GM19467 (cell line): ENCODE measurements at regions not wholly inside any gene's neighbourhood (a gene's known extent, or its start where the extent isn't known, plus 50 kb on each side); places are given as distances from the start of the nearest gene placed in this dataset.

Source experiments
- ATAC-seq: cut with Tn5 transposase; IDR thresholded peaks from one replicate; pipeline ENCODE4 v1.9.1; 2021; ENCODE audit warnings: mild to moderate bottlenecking, moderate library complexity; ENCODE audit not compliant: unreplicated experiment

DNA sequence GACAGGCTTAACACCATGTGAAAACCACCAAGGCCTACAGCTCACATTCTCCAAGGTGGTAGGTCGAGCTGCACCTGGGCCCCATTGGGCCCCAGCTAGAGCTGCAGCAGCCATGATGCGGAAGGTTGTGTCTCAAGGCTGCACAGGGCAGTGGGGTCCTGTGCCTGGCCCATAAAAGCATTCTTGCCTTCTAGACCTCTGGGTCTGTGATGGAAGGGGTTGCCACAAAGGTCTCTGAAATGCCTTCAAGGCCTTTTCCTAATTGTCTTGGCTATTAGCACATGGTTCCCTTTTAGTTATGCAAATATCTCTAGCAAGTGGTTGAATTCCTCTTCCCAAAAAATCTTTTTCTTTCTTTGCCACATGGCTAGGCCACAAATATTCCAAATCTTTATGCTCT is 52.5 kb upstream of the C11orf58 start:
- ATAC-seq = no peak

DNA sequence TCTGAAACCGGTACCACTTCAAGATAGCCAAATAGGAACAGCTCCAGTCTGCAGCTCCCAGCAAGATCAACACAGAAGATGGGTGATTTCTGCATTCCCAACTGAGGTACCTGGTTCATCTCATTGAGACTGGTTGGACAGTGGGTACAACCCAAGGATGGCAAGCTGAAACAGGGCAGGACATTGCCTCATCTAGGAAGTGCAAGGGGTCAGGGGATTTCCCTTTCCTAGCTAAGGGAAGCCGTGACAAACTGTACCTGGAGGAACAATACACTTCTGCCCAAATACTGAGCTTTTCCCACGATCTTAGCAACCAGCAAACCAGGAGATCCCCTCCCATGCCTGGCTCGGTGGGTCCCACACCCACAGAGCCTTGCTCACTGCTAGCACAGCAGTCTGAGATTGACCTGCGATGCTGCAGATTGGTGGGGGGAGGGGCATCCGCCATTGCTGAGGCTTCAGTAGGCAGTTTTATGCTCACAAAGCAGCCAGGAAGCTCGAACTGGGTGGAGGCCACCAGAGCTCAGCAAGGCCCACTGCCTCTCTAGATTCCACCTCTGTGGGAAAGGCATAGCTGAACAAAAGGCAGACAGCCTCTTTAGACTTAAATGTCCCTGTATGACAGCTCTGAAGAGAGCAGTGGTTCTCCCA is 59.9 kb upstream of the C11orf58 start:
- no peak for ATAC-seq

DNA sequence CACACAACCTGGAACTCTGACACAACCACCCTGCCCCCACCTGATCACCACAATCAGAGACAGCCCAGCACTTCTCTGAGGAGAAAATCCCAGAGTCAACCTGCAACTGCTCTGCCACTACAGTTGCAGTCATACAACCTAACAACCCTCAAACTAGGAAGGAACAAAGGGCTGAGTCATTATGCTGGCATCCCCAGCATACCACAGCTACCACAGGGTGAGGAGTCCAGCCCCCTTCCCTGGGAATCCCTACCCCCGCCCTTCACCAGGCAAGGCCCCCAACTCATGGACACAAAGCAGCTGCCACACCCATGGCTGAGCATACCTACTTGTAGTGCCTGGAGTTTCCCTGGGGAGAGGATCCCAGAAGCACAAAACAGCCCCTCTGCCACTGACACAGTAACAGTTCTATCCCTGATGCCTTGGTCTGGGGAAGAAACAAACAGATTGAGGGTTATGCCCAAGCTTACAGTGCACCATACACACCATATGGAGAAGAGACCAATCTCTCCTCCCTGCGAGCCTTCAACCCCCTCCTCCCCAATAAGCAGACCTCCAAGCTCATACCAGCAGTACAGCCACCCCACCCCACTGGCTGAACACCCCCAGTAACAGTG is 68.5 kb upstream of the C11orf58 start:
- ATAC-seq = no peak

GRCh38 chr11:16632295-16633200 is 105.9 kb upstream of the C11orf58 start:
- ATAC-seq = no peak

DNA sequence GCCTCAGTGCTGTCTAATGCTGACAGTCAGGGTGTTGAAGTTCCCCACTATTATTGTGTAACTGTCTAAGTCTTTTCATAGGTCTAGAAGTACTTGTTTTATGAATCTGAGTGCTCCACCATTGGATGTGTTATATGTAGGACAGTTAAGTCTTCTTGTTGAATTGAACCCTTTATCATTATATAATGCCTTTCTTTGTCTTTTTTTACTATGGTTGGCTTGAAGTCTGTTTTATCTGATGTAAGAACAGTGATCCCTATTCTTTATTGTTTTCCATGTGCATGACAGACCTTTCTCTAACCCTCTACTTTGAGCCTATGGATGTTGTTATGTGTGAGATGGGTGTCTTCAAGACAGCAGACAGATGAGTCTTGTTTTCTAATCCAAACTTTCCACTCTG is 107.8 kb upstream of the C11orf58 start:
- no peak for ATAC-seq

GRCh38 chr11:16618431-16618830 is 120.0 kb upstream of the C11orf58 start:
- no peak for ATAC-seq

GRCh38 chr11:16615480-16615879 is 123.0 kb upstream of the C11orf58 start:
- ATAC-seq = no peak

- peak; percentile 98 for ATAC-seq
Observed at GRCh38 chr11:16613512-16614381, 124.7 kb upstream of the C11orf58 start.

GRCh38 chr11:16613262-16613511 is 125.3 kb upstream of the C11orf58 start:
- no peak for ATAC-seq

DNA sequence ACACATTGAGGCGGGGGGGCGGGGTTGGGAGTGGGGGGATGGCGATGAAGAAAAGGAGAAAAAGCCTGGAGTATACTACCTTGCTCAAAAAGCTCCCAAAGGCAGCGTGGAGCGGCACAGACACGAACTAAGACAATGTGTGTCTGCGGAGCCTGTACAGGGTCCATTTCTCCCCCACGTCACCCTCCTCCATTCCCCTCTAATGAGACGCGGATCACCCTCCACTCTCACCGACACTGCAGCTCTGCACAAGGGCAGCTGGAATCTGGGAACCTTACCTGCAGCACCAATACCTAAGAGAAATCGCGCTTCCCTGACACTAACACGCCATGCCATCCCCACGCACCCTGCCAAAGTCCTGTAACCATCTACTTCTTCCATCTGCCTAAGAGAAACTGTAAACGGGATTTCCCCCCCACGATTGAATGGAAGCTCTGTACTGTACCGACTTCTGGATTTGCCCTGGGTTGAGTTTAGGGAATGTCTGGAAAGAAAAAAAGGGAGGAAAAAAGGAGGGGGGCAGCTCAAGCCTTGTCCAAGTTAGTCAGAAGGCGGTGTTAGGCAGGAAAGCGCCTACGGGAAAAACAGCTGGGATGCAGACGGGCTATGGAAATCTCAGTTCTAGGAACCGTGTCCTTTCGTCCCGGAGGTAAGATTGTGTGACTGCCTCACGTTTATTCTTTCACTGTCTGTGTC is 125.7 kb upstream of the C11orf58 start:
- ATAC-seq = no peak

- ATAC-seq = no peak
Observed at GRCh38 chr11:16611926-16612565, 126.4 kb upstream of the C11orf58 start.

DNA sequence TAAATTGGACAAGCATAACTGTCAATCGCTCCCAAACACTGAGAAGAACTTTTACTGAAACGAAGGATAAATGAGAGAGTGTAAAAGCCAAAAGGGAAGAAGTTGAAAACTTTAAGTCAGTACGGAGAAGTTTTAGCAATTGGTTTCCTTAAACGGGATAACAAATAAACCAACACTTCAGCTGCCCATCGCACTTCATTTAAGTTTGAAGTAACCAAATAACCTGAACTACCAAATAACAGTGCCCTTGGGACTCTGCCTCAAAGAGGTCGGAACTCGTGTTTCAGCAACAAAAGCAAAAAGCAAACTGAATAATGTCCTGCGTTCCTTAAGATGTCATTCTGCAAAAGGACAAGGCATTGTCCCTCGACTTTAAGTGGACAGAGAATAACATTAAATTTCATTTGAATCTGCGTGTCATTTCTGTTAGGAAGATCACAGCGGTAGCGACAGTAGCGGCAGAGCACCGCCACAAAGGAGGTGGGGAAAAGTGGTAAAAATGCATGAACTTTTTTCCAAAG is 127.0 kb upstream of the C11orf58 start:
- no peak for ATAC-seq

DNA sequence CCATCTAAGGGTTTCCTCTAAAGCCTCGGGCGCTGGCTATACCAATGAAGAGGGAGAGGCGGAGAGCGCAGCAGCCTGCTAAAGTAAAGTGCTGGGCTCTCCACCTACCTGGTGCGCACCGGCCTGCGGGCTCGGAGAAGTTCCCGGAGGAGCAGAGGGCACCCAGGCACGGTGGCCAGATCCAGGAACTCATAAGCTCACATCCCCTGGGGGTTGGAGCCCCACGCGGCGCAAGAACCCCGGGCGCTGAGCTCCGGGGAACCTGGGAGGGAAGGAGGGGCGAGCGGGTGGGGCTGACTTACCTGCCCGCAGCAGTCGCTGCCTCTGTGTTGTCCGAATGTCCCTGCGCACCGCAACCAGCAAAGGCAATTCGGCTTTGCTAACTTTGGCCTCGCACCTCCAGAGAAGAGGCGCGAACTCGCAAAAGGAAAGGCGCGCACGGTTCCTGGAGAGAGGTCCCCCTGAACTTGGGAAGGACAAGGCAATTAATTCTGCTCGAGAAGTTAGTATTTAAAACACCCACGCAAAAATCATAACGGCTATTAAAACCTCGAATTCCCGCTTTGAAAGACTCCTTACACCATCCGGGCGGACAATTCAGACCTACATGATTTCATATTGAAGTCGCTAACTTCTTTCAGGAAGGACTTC is 127.6 kb upstream of the C11orf58 start:
- no peak for ATAC-seq

- ATAC-seq = no peak
Observed at GRCh38 chr11:16610213-16610737, 128.2 kb upstream of the C11orf58 start.

DNA sequence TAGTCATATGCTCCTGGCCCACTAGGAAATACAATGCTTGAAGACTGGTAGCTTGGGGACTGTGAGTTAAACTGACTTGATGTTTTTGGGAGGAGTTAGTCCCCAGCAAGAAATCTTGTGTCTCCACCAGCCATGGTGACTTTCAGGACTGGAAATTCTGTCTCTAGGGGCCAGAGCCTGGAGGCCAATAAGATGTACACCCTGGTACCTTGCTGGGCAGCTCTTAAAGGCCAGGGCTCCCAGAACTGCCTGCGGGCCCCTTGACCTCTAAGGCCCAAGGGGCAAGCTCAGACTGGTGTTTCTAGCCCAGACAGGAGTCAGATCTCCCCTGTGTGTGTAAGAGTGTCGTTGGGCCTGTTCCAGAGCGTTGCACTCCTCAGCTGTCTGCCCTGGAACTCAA is 128.7 kb upstream of the C11orf58 start:
- ATAC-seq = no peak

GRCh38 chr11:16607675-16608644 is 130.5 kb upstream of the C11orf58 start:
- no peak for ATAC-seq

- ATAC-seq = no peak
Observed at GRCh38 chr11:16606784-16607674, 131.4 kb upstream of the C11orf58 start.
